Hematopoietic multipotent progenitor cell treated with erythropoietin and hydrocortisone succinate and interleukin-3 and kit ligand, for 4 days (in vitro differentiated cells): ENCODE measurements at regions not wholly inside any gene's neighbourhood (a gene's known extent, or its start where the extent isn't known, plus 50 kb on each side); places are given as distances from the start of the nearest gene placed in this dataset.
A peak's percentile ranks its signal among the peaks of the same experiment; 100 is the strongest.
"Not testable (repeated sequence)": the region's sequence is repeated elsewhere in the genome, so short reads cannot be mapped to it uniquely, and the experiment has no call there.

Experiments used
- DNase-seq: peaks from one replicate; pipeline ENCODE4 v3.0.0-alpha.2; 2015

GRCh38 chr17:27944546-27945332 is 51.6 kb upstream of the LYRM9 start:
- no peak for DNase-seq

GRCh38 chr17:27945333-27945616 is 52.1 kb upstream of the LYRM9 start:
- no peak for DNase-seq

DNA sequence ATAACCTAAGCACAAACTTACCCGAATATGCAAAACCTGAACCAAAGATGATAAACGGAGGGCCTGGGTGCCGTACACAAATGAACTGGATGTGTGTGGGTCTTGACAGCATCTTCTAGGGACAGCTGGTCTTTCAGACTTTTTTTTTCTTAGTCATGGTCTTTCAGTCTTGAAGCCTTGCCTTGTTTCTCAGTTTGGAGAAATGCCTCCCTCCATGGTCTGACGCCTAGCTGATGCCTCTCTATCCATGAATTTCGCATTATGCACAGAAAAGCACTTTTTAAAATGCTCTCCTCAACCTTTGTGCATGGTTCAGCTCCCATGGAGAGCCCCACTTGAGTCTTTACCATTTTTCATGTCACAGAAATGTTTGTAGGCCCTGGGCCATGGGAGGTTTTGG is 52.8 kb upstream of the LYRM9 start:
- DNase-seq: no peak

- peak; percentile 20 for DNase-seq
Observed at GRCh38 chr17:27946513-27946912, 53.3 kb upstream of the LYRM9 start.

- DNase-seq: no peak
Observed at GRCh38 chr17:27947005-27947406, 53.8 kb upstream of the LYRM9 start.

- no peak for DNase-seq
Observed at GRCh38 chr17:27949304-27949703, 56.1 kb upstream of the LYRM9 start.

DNA sequence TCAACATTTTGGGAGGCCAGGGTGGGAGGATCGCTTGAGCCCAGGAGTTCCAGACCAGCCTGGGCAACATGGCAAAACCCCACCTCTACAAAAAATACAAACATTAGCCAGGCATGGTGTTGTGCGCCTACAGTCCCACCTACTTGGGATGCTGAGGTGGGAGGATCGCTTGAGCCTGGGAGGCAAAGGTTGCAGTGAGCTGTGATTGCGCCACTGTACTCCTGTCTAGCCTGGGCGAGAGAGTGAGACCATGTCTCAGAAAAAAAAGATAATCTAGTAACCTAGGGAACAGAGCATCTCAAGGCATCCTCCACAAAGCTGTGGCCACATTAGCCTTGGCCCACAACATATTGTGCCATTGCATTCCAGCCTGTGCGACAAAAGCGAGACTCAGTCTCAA is 57.1 kb upstream of the LYRM9 start:
- DNase-seq: not testable (repeated sequence)

- DNase-seq: no peak
Observed at GRCh38 chr17:27950995-27951394, 57.8 kb upstream of the LYRM9 start.

GRCh38 chr17:27951872-27952271 is 58.7 kb upstream of the LYRM9 start:
- no peak for DNase-seq

- DNase-seq: no peak
Observed at GRCh38 chr17:27952366-27952765, 59.2 kb upstream of the LYRM9 start.

DNA sequence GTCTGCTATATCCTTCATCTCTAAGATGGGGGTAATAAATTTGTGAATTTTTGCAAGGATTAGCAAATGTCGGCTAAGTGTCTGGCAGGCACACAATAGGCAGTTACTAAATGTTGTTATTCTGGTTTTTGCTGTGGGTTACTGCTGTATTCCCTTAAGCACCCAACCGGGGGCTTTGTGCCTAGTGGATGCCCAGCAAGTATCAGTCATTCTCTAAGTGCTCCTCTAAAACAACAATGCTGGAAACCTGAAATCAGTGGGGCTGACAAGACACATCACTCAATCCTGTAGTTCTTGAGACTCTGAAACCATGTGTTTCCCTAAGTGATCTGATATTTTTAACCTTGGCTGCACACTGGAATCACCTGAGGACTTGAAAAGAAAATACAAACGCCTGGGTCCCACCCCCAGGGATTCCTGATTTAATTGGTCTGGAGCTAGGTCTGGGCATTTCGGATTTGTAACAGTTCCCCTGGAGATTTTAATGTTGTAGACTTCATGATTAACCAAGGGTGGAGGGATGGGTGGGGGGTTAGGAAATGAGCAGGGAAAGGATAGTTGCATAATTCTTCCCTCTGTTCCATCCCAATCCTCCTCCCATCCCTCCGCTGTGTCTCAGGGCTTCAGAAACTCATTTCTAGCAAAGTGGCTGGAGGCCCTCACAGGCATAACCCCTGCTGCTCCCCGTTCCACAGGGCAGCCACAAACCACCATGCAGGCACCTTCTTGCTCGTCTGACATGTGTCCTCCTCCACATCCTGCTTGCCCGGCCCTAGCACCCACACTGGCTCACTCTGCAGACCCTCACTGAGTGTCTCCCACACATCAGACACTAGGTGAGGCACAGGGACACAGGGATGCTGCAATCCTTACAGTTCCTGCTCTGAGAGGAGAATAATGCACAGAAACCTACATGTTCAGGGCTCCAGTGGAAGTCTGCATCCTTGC is 61.7 kb upstream of the LYRM9 start:
- DNase-seq: no peak

DNA sequence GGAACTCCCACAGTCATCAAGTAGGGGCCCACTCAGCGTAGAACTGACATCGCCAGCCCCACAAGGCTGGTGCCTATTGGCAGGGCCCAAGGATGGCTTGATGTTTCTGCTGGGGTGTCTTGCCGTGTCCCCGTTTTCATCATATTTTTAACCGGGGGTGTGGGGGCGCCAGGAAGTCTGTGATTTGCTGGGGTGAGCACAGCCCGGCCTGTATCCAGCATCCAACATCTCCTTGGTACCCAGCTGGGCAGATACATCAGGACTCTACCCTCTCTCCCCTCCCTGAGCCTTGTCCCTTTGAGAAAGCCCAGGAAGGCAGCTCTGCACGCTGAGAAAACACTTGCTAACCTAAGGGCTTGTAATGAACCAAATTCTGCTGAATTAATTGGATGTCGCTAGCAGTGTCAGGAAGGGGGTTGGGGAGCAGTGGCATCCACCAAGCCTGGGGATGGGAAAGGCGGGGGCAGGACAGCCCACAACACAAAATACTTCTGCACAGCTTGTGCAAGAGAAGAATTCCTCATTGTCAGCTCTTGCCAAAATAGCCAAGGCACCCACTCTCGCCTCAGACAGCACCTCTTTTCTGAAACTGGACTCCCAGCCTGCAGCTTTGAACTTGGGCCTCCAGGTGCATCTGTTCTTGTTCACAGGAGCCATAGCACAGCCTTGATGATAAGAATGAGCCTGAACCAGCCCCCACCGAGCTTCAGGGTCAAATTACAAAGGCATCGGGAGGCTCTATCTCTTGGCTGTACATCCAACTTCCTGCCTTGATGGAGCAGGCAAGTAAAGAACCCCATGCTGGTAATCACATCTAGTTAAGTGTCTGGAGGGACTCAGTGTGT is 63.7 kb upstream of the LYRM9 start:
- DNase-seq: peak; percentile 11

- not testable (repeated sequence) for DNase-seq
Observed at GRCh38 chr17:27957446-27957793, 64.3 kb upstream of the LYRM9 start.

DNA sequence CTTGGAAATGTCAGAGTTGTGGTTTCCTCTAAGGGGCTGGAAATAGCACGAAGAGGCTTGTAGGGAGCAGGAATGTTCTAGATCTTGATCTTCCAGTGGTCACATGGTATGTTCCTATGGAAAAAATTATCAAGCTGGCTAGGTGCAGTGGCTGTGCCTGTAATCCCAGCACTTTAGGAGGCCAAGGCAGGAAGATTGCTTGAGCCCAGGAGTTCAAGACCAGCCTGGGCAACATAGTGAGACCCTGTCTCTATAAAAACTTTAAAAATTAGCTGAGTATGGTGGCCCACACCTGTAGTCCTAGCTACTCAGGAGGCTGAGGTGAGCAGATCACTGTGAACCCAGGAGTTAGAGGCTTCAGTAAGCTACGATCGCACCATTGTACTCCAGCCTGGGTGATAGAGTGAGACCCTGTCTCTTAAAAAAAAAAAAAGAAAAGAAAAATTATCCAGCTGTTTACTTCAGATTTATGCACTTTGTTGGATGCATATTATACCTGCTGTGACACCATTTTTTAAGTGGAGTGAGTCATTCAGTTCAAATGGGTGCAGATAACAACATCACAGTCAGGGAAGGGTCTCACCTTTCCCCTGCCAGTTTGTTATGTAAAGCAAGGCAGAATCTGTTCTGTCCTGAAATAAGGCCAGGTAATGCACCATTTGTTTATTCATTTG is 65.7 kb upstream of the LYRM9 start:
- DNase-seq: no peak

DNA sequence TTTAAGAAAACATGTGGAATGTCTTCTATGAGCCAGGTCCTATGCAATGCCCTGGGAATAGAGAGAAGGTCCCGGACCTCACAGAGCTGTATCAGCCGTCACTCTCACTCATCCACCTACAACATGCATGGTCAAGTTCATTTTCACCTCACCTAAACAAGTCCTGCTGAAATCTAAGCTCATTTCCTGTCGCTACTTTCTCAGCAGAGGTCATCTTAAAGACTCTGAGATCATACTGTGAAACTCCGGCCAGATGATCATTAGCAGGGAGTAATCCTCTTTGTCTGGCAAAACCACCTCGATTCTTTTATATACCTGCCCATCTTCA is 66.2 kb upstream of the LYRM9 start:
- no peak for DNase-seq

- DNase-seq: no peak
Observed at GRCh38 chr17:27960183-27960849, 67.2 kb upstream of the LYRM9 start.

GRCh38 chr17:27962581-27962980 is 69.4 kb upstream of the LYRM9 start:
- DNase-seq: not testable (repeated sequence)

- no peak for DNase-seq
Observed at GRCh38 chr17:27965224-27965623, 72.1 kb upstream of the LYRM9 start.

GRCh38 chr17:27968206-27968732 is 74.2 kb upstream of the NLK start:
- DNase-seq: peak; percentile 98

DNA sequence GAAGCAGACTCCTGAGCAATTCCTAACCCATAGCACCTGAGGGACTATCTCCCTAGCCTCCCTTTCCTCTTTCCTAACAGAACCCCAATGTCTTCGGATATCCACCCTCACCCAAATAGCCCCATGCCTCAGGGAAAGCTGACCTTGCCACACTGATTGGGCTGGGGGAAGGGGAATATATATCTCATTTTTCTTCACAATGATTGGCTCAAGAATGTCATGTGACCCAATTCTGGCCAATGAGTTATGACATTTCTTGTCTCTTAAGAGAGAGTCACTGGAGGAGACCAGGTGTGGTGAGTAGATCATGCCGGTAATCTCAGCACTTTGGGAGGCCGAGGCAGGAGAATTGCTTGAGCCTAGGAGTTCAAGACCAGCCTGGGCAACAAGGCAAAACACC is 71.9 kb upstream of the NLK start:
- DNase-seq: no peak

GRCh38 chr17:27973258-27974044 is 69.0 kb upstream of the NLK start:
- no peak for DNase-seq
